ENCODE measurements at regions not wholly inside any gene's neighbourhood (a gene's known extent, or its start where the extent isn't known, plus 50 kb on each side); places are given as distances from the start of the nearest gene placed in this dataset.
"Not testable (repeated sequence)": the region's sequence is repeated elsewhere in the genome, so short reads cannot be mapped to it uniquely, and the experiment has no call there.

GRCh38 chr16:62869837-62870236 is 833.6 kb upstream of the CDH8 start:
- DNase-seq = no peak

DNA sequence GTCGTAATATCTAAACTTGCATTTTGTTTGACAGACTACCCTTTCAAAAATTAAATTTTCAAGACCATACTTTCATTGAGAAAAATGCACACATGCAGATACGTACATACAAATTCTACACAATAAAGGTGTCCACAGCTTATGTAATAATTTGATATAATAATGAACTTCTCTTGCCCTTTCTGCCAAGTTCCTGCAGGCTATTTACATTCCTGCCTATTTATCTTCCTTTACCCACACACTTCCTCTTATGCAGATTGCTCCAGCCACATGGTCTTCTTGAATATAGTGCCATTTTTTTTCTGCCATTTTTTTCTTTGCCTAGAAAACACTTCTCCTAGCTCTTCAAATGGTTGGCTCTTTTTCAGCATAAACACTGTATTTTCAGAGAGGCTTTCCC is 826.9 kb upstream of the CDH8 start:
- no peak for DNase-seq

- DNase-seq = no peak
Measured at GRCh38 chr16:62853887-62854286, 817.6 kb upstream of the CDH8 start.

DNA sequence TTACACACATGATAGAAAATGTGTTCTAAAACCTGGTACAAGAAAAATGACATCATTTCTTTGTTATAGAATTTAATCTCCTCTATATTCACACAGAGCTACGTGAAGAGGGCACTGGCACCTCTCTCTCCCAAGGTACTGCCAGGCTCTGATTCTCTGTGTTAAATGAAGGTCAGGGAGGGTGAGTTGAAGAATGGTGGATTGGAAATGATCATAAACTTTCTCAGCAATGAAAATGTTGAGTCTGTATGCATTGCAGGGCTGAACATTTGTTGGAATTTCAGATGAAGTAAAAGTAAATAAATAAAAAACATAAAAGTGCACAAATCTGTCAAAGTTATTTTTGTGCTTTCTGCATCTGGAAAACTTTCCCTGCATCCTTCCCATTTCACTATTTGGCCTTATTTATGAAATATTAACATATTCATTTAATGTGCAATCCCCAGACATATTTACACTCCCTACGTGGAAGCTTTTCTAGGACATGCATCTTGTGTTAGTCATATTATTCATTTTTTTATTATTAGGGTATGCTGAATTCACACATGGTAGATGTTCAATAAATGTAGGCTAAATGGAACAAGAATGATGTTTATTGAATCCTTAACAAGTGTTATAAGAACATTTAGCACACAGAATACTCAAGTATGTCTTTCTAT is 810.3 kb upstream of the CDH8 start:
- DNase-seq = no peak

DNA sequence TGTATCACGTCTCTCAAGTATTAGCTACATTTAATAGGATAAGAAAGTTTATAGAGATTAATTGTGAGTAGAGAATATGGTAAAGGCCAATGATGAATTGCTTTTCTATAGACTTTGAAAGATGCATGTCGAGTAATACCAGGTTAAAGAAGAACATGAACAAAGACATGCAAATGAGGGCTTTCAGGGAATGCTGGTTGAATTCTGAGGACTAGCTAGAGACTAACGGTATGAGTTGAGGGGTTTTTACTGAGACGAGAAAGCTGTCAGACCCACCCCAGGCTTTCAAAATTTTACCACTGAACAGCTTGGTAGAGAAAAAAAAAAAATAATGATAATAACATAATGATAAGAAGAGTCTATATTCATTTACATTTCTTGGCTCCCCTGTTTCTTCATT is 796.0 kb upstream of the CDH8 start:
- no peak for DNase-seq

GRCh38 chr16:62831235-62831850 is 795.1 kb upstream of the CDH8 start:
- DNase-seq = no peak

DNA sequence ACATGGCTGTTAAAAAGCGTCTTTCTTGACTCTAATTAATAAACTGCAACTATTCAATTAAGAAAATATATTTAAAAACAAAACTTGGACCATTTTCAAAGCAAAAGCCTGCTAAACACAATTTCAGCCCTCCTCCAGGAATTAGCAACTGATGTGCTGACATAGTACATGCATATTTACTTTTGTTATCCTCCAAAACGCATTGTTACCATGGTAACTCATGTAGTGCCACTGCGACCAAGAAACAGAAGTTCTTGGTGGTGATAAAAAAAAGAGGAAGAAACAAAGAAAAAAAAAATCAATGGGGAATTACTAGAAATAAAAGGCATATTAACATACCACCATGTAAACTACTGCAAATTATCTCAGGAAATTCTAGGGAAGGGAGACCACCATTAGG is 793.4 kb upstream of the CDH8 start:
- no peak for DNase-seq

DNA sequence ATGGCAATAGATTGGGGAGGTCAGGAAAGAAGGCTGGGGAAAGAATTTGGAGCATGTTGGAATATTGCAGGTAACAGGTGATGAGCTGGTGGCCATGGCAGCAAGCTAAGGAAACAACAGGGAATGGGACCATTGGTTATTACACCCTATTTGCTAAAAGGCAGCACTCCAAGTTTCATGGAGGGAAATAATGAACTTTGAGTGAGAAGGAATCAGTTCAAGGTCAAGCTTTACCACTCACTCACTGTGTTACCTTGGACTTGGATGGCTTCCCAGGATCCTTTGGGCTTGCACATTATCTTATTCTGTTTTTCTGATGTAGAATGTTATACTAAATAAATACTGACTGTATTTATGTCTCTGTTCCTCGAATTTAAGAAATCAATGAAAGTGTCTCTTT is 792.8 kb upstream of the CDH8 start:
- no peak for DNase-seq

DNA sequence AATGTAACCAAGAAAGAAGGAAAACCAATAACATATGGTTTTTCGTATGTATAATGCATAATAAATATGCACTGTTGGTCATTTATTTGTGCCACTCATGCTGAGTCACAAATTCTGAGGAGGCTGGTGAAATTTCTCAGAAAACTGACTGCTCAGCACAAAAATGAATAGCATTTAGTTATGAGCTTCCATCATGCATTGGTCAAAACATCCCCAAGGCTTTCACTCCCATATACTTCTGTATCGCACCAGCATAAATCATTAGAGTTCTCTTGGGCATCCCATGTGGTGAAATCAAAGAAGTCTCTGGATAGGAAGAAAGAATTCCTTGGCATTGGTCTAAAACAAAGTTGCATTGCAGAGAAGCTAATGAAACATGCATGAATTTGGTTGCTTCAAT is 785.6 kb upstream of the CDH8 start:
- DNase-seq = no peak

DNA sequence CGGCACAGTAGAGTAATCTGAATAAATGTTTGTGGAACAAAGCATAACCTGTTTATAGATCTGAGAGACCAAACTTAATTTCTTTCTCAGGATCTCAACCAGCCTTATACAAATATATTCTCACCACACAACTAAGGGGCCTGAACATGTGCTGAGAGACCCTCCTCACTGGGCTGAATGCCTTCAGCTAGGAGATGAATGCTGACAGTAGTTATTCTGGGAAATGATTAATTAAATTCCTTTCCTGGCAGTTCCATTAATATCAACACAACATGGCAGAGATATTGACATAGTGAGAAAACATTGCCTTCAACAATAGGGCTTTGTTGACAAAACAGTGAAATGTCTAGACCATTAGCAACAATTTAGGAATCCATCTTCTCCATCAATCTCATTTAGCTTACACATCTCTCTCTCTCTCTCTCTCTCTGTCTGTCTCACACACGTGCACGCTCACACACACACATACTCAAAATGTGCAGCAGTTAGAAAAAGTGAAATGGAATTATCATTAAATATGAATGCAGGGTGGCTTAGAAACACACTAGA is 780.8 kb upstream of the CDH8 start:
- DNase-seq = no peak

GRCh38 chr16:62814891-62815290 is 778.7 kb upstream of the CDH8 start:
- DNase-seq = no peak

- DNase-seq = no peak
Measured at GRCh38 chr16:62805221-62805857, 769.1 kb upstream of the CDH8 start.

- no peak for DNase-seq
Measured at GRCh38 chr16:62794724-62795123, 758.5 kb upstream of the CDH8 start.

DNA sequence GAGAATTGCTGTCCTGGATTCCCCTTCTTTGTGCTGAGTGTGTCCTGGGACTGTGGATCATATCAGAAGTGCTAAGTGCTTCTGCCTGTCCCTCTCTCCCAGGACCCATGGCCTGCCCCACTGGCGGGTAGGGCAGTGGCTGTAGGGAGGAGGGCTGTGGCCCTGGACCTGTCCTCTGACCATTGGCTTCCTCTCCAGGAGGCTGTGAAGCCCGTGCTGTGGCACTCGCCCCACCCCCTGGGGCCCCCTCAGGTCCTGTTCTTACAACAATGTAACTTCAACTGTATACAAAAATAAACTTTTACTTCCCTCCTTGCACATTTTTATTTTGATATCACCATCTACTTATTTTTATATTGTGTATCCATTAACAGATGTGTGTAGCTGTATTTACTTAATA is 743.8 kb upstream of the CDH8 start:
- not testable (repeated sequence) for DNase-seq

GRCh38 chr16:62764572-62764971 is 728.3 kb upstream of the CDH8 start:
- no peak for DNase-seq

GRCh38 chr16:62760398-62760797 is 724.2 kb upstream of the CDH8 start:
- no peak for DNase-seq

- DNase-seq = no peak
Measured at GRCh38 chr16:62755938-62756337, 719.7 kb upstream of the CDH8 start.

- no peak for DNase-seq
Measured at GRCh38 chr16:62752854-62753253, 716.6 kb upstream of the CDH8 start.

DNA sequence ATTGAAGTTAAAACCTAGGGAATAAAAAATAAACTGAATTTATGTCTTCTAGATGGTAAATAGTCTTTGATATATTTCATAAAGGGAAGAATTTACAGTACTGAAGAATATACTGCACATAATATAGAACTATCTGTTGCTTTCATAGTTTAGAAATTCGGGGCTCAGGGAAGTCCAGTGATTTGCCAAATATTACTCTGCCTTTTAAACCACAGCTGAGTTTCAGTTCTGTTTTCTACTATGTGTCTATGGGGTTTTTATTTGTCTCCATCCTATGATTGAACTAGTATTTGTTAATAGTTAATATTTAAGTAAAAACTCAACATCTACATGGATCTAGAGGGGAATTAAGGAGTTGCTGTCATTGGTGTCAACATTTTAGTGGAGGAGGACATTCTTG is 715.0 kb upstream of the CDH8 start:
- no peak for DNase-seq

GRCh38 chr16:62741692-62742091 is 705.5 kb upstream of the CDH8 start:
- DNase-seq = no peak

DNA sequence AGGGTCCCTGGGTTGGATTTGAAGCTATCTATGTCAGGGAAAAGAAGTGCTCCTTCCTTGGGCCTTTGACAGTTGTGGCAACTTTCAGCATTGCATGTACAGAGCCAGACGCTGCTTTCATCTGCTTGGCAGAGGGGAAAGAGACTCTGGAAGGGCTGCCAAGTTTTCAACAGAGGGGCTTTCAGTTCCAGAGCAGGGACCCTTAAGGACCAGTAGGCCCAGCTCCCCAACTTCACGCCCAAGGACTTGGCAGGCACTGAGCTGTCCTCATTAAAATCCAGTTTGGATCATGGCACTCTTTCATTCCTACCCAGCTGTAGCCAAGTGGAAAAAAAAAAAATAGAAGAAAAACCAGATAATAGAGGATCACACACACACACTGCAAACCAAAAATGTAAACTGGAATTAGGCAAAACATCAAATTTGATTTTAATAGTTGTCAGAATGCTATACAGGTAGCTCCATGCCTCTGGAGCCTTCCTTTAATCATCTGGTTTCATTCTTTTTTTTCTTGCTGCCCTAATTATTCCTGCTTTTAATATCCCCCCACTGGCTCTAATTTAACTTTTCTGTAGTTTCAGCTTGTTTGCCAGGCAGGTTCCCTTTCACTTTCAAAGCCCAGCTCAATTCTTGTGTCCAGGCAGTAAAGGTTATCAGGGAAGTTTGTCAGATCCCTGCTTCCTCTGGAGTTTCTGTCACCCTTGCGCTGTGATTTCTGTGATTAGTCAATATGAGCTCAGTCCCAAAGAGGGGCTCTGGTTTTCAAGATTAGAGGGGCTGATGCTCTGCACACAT is 702.6 kb upstream of the CDH8 start:
- no peak for DNase-seq

DNA sequence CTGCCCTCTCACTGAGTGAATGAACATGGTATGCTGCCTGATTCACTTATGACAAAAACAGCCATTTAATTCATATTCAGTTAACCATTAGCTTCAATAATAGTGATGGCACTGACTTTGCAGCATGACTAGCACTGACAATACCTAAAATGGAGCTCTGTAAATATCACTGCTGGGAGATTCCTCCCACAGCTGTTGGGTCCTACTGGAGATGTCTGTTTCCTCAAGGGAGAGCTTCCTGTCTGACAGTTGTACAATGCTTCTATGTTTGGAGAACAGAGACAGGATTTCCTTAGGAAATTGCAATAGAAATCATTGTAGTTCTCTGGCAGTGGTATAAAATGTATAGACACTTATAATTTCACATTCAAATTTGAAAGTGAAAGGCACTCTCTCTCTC is 695.9 kb upstream of the CDH8 start:
- DNase-seq = no peak

- not testable (repeated sequence) for DNase-seq
Measured at GRCh38 chr16:62724670-62725269, 688.5 kb upstream of the CDH8 start.
